ENCODE measurements at regions not wholly inside any gene's neighbourhood (a gene's known extent, or its start where the extent isn't known, plus 50 kb on each side); places are given as distances from the start of the nearest gene placed in this dataset.

GRCh38 chr2:196224756-196225155 lies 53.4 kb upstream of the STK17B start:
- no peak for DNase-seq

- DNase-seq: no peak
Observed at GRCh38 chr2:196225213-196225612, 53.8 kb upstream of the STK17B start.

GRCh38 chr2:196226058-196226706 lies 54.8 kb upstream of the STK17B start:
- no peak for DNase-seq

GRCh38 chr2:196226707-196227065 lies 55.3 kb upstream of the STK17B start:
- no peak for DNase-seq

- DNase-seq: no peak
Observed at GRCh38 chr2:196229013-196229412, 57.6 kb upstream of the STK17B start.

GRCh38 chr2:196230061-196230854 lies 58.9 kb upstream of the STK17B start:
- DNase-seq: no peak

- no peak for DNase-seq
Observed at GRCh38 chr2:196233021-196233804, 61.8 kb upstream of the STK17B start.

GRCh38 chr2:196233805-196234475 lies 62.6 kb upstream of the STK17B start:
- peak; percentile 60 for DNase-seq

- peak; percentile 56 for DNase-seq
Observed at GRCh38 chr2:196234672-196235071, 63.3 kb upstream of the STK17B start.

- no peak for DNase-seq
Observed at GRCh38 chr2:196238836-196239380, 67.5 kb upstream of the STK17B start.

GRCh38 chr2:196239622-196240587 lies 68.5 kb upstream of the STK17B start:
- DNase-seq: peak; percentile 70

GRCh38 chr2:196241175-196241574 lies 69.8 kb upstream of the STK17B start:
- DNase-seq: no peak

- DNase-seq: peak; percentile 52
Observed at GRCh38 chr2:196242131-196242620, 70.8 kb upstream of the STK17B start.

- DNase-seq: no peak
Observed at GRCh38 chr2:196244516-196244915, 73.1 kb upstream of the STK17B start.

- DNase-seq: no peak
Observed at GRCh38 chr2:196244966-196245365, 73.6 kb upstream of the STK17B start.

- DNase-seq: no peak
Observed at GRCh38 chr2:196245378-196246140, 74.2 kb upstream of the STK17B start.

GRCh38 chr2:196247114-196247975 lies 76.0 kb upstream of the STK17B start:
- no peak for DNase-seq

- no peak for DNase-seq
Observed at GRCh38 chr2:196247976-196248280, 76.5 kb upstream of the STK17B start.

- DNase-seq: no peak
Observed at GRCh38 chr2:196248467-196249094, 77.2 kb upstream of the STK17B start.
